ENCODE measurements at regions not wholly inside any gene's neighbourhood (a gene's known extent, or its start where the extent isn't known, plus 50 kb on each side); places are given as distances from the start of the nearest gene placed in this dataset.

- TF ChIP-seq CTCF (IDR thresholded peaks at IDR 0.05): no peak
- TF ChIP-seq POLR2A (IDR thresholded peaks at IDR 0.05): no peak
Measured at GRCh38 chr4:116001291-116001690, 887.9 kb upstream of the NDST4 start.

Data from heart left ventricle (tissue), 13 donors.